ENCODE measurements at regions not wholly inside any gene's neighbourhood (a gene's known extent, or its start where the extent isn't known, plus 50 kb on each side); places are given as distances from the start of the nearest gene placed in this dataset.

GRCh38 chr17:14856176-14856575 lies 408.9 kb downstream of the PMP22 start:
- no peak for TF ChIP-seq POLR2AphosphoS5 (IDR thresholded peaks at IDR 0.05)
- no peak for TF ChIP-seq CTCF (IDR thresholded peaks at IDR 0.05)

Data from breast epithelium (tissue), 3 donors.